H1 (cell line): ENCODE measurements at regions not wholly inside any gene's neighbourhood (a gene's known extent, or its start where the extent isn't known, plus 50 kb on each side); places are given as distances from the start of the nearest gene placed in this dataset.

Experiments
- EZH2 ChIP-seq: fragments of 200-600 bp; sonication (generic); IDR thresholded peaks from 2 replicates; pipeline ENCODE4 v1.7.1; 2012; ENCODE audit warnings: low read depth, mild to moderate bottlenecking, moderate library complexity, low read length, inconsistent platforms; ENCODE audit not compliant: severe bottlenecking

DNA sequence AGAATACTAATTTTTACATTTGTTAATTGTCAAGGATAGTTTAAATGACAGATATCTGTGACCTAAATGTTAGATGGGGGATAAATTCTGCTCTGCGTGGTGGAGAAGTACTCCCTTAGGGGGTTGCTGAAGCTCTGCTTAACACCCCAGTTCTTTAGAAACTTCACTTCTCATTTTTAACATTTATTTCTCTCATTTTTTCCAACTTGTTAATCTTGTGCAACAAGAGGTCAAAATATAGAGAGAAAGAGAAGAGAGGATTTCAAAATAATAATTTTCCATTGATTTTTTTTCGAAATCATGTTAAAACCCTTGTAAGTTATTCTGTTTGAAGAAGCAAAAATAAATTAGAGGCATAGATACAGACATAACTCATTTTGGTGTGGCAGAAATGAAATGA, 61.3 kb upstream of the SLC8A1 start (continued):
- TF ChIP-seq EZH2 = no peak
